MCF 10A (cell line): ENCODE measurements at regions not wholly inside any gene's neighbourhood (a gene's known extent, or its start where the extent isn't known, plus 50 kb on each side); places are given as distances from the start of the nearest gene placed in this dataset.

Experiments
- BruUV-seq: library from RNA; stranded (reverse); fragments of 400-500 nt; replicated peaks from 2 replicates; lab custom pipeline; 2021; lab: Mats Ljungman, UMichigan
- CTCF ChIA-PET: fragments of 300-600 bp; sonication (Branson Sonifier 250); formaldehyde crosslinking; extraction: SDS; loops from one replicate; lab custom pipeline; 2021; ENCODE audit warnings: antibody characterized with exemption, inconsistent platforms; lab: Yijun Ruan, JAX
- POLR2A ChIA-PET: fragments of 300-600, 350-650 bp; sonication (Branson Sonifier 250); formaldehyde crosslinking; extraction: SDS; loops from one replicate; lab custom pipeline; 2020; ENCODE audit warnings: antibody characterized with exemption, inconsistent platforms; lab: Yijun Ruan, JAX
- DNase-seq: peaks from one replicate; pipeline ENCODE4 v3.0.0-alpha.2; 2018; ENCODE audit not compliant: unreplicated experiment
- H3K27ac Mint-ChIP-seq: one replicate; pipeline ENCODE4 v1.8.0; 2022; ENCODE audit warnings: mild to moderate bottlenecking, low read depth, mixed read lengths; ENCODE audit not compliant: unreplicated experiment
- H3K27me3 Mint-ChIP-seq: one replicate; pipeline ENCODE4 v1.8.0; 2022; ENCODE audit warnings: mixed read lengths; ENCODE audit not compliant: insufficient read depth, unreplicated experiment
- H3K36me3 Mint-ChIP-seq: one replicate; pipeline ENCODE4 v1.8.0; 2022; ENCODE audit warnings: mild to moderate bottlenecking, moderate library complexity, mixed read lengths; ENCODE audit not compliant: insufficient read depth, unreplicated experiment
- H3K4me1 Mint-ChIP-seq: one replicate; pipeline ENCODE4 v1.8.0; 2022; ENCODE audit warnings: mixed read lengths; ENCODE audit not compliant: insufficient read depth, unreplicated experiment
- H3K4me3 Mint-ChIP-seq: one replicate; pipeline ENCODE4 v1.8.0; 2022; ENCODE audit warnings: mild to moderate bottlenecking, moderate library complexity, mixed read lengths; ENCODE audit not compliant: unreplicated experiment
- H3K9me3 Mint-ChIP-seq: one replicate; pipeline ENCODE4 v1.8.0; 2022; ENCODE audit warnings: mixed read lengths; ENCODE audit not compliant: unreplicated experiment
- CTCF ChIP-seq: fragments of 200-600 bp; IDR thresholded peaks from one replicate; pipeline ENCODE4 v1.8.0; 2022; ENCODE audit warnings: antibody characterized with exemption, mild to moderate bottlenecking; ENCODE audit not compliant: unreplicated experiment
- intact Hi-C: fragments of 100-400 bp; cut with micrococcal nuclease; formaldehyde crosslinking; loops from 2 replicates; pipeline ENCODE4 v1.14.1; 2022

GRCh38 chr4:126057371-126057770 lies 742.6 kb downstream of the FAT4 start:
- Mint-ChIP-seq H3K4me3 (no peak overlapping the region), H3K36me3 (no peaks in the 10 kb centered on the region), H3K27me3 (no peaks in the 10 kb centered on the region), H3K27ac (peak overlapping the region; percentile 4), H3K9me3 (no peaks in the 10 kb centered on the region), H3K4me1 (no peaks in the 10 kb centered on the region)
- intact Hi-C loops: loop anchor here (10.0 kb wide), 1 partner anchor 743 kb away; the partner anchor contains the start of gene FAT4
- no peak for TF ChIP-seq CTCF
- DNase-seq: no peak
- POLR2A ChIA-PET: interaction anchor here (0.9 to 1.9 kb wide), 2 partner anchors 12 to 47 kb away, joined by 3 to 5 read pairs; no protein-coding TSS in a partner anchor
- CTCF ChIA-PET: no interaction called here
- BruUV-seq: no TSS peak

- no peaks in the 10 kb centered on the region for H3K36me3 Mint-ChIP-seq
- H3K27ac Mint-ChIP-seq: no peak overlapping the region
- no peak overlapping the region for H3K4me3 Mint-ChIP-seq
- POLR2A ChIA-PET: interaction anchor here (1.9 kb wide), 1 partner anchor 11 kb away, joined by 5 read pairs; no protein-coding TSS in a partner anchor
- TF ChIP-seq CTCF: no peak
- H3K4me1 Mint-ChIP-seq: no peaks in the 10 kb centered on the region
- H3K9me3 Mint-ChIP-seq: no peaks in the 10 kb centered on the region
- no TSS peak for BruUV-seq
- DNase-seq: no peak
- no peaks in the 10 kb centered on the region for H3K27me3 Mint-ChIP-seq
- intact Hi-C loops: loop anchor here (10.0 kb wide), 1 partner anchor 744 kb away; the partner anchor contains the start of gene FAT4
- CTCF ChIA-PET: interaction anchor here (0.6 to 1.0 kb wide), 3 partner anchors 629 to 1946 kb away, joined by 3 read pairs; no protein-coding TSS in a partner anchor
These were observed 743.8 kb downstream of the FAT4 start for GRCh38 chr4:126058596-126058995.

GRCh38 chr4:126061655-126062054 lies 746.9 kb downstream of the FAT4 start:
- no peaks in the 10 kb centered on the region for H3K36me3 Mint-ChIP-seq
- POLR2A ChIA-PET: no interaction called here
- no TSS peak for BruUV-seq
- H3K27ac Mint-ChIP-seq: no peak overlapping the region
- H3K9me3 Mint-ChIP-seq: no peaks in the 10 kb centered on the region
- no peak for TF ChIP-seq CTCF
- CTCF ChIA-PET: interaction anchor here (0.6 to 1.6 kb wide), 2 partner anchors 10 to 747 kb away, joined by 3 to 5 read pairs; partner anchors contain the start of gene FAT4
- intact Hi-C loops: no loop called here
- no peaks in the 10 kb centered on the region for H3K4me1 Mint-ChIP-seq
- no peak overlapping the region for H3K4me3 Mint-ChIP-seq
- no peak for DNase-seq
- H3K27me3 Mint-ChIP-seq: no peaks in the 10 kb centered on the region

DNA sequence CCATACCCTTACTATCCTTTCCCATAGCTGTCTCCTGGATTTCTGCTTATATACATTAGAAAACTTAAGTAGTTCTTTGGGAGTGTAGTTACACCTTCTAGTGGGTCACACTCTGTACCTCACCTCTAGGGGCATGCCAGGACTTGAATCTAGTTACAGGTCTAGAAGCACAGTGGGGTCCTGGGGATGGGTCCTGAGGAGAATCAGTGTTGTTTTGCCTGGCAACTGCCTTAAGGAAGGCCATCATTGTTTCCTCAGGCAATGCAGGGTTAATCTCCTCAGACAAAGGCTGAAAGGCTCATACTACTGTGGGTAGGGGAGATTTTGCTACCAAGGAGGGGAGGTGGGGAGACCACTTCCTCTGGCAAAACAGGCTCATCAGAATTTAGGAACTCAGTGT lies 750.3 kb downstream of the FAT4 start:
- ChIA-PET POLR2A (no interaction called here), CTCF (no interaction called here)
- no peak overlapping the region for H3K4me3 Mint-ChIP-seq
- H3K4me1 Mint-ChIP-seq: no peaks in the 10 kb centered on the region
- BruUV-seq: no TSS peak
- H3K36me3 Mint-ChIP-seq: no peaks in the 10 kb centered on the region
- no peak for TF ChIP-seq CTCF
- no peaks in the 10 kb centered on the region for H3K27me3 Mint-ChIP-seq
- H3K27ac Mint-ChIP-seq: no peak overlapping the region
- no peak for DNase-seq
- no peaks in the 10 kb centered on the region for H3K9me3 Mint-ChIP-seq
- intact Hi-C loops: no loop called here
